HG02973 (cell line): ENCODE measurements at regions not wholly inside any gene's neighbourhood (a gene's known extent, or its start where the extent isn't known, plus 50 kb on each side); places are given as distances from the start of the nearest gene placed in this dataset.

Experiments
- ATAC-seq: cut with Tn5 transposase; IDR thresholded peaks from one replicate; pipeline ENCODE4 v1.9.1; 2021; ENCODE audit warnings: moderate library complexity; ENCODE audit not compliant: unreplicated experiment

GRCh38 chr14:101200650-101201516 lies 297.4 kb upstream of the RTL1 start:
- no peak for ATAC-seq

- ATAC-seq, result no peak
Measured at GRCh38 chr14:101201535-101202151, 298.1 kb upstream of the RTL1 start.

GRCh38 chr14:101202627-101203404 lies 299.3 kb upstream of the RTL1 start:
- no peak for ATAC-seq

- ATAC-seq, result no peak
Measured at GRCh38 chr14:101206556-101206955, 303.0 kb upstream of the RTL1 start.

- no peak for ATAC-seq
Measured at GRCh38 chr14:101207041-101207440, 303.5 kb upstream of the RTL1 start.

- ATAC-seq, result no peak
Measured at GRCh38 chr14:101207897-101208296, 304.4 kb upstream of the RTL1 start.

- ATAC-seq, result no peak
Measured at GRCh38 chr14:101209594-101209993, 306.1 kb upstream of the RTL1 start.

GRCh38 chr14:101215266-101215665 lies 311.7 kb upstream of the RTL1 start:
- ATAC-seq, result no peak

- ATAC-seq, result no peak
Measured at GRCh38 chr14:101215927-101216326, 312.4 kb upstream of the RTL1 start.

GRCh38 chr14:101216366-101217079 lies 313.0 kb upstream of the RTL1 start:
- ATAC-seq, result no peak

- ATAC-seq, result no peak
Measured at GRCh38 chr14:101217080-101217463, 313.6 kb upstream of the RTL1 start.

GRCh38 chr14:101217616-101218371 lies 314.3 kb upstream of the RTL1 start:
- no peak for ATAC-seq

GRCh38 chr14:101219896-101220703 lies 316.6 kb upstream of the RTL1 start:
- no peak for ATAC-seq

- ATAC-seq, result no peak
Measured at GRCh38 chr14:101220921-101221510, 317.5 kb upstream of the RTL1 start.

GRCh38 chr14:101221549-101222160 lies 318.1 kb upstream of the RTL1 start:
- no peak for ATAC-seq

GRCh38 chr14:101222362-101223070 lies 319.0 kb upstream of the RTL1 start:
- no peak for ATAC-seq

- no peak for ATAC-seq
Measured at GRCh38 chr14:101223127-101223526, 319.6 kb upstream of the RTL1 start.

- no peak for ATAC-seq
Measured at GRCh38 chr14:101223561-101224162, 320.1 kb upstream of the RTL1 start.
